NT2/D1 (cell line): ENCODE measurements at regions not wholly inside any gene's neighbourhood (a gene's known extent, or its start where the extent isn't known, plus 50 kb on each side); places are given as distances from the start of the nearest gene placed in this dataset.

ENCODE experiments used
- SUZ12 ChIP-seq: IDR thresholded peaks from 2 replicates; pipeline ENCODE4 v1.6.1; 2011; ENCODE audit not compliant: insufficient read length, insufficient read depth; ENCODE audit errors: extremely low read depth
- ZNF274 ChIP-seq: IDR thresholded peaks from 2 replicates; pipeline ENCODE4 v1.6.1; 2011; ENCODE audit warnings: mild to moderate bottlenecking, low read depth, low read length

DNA sequence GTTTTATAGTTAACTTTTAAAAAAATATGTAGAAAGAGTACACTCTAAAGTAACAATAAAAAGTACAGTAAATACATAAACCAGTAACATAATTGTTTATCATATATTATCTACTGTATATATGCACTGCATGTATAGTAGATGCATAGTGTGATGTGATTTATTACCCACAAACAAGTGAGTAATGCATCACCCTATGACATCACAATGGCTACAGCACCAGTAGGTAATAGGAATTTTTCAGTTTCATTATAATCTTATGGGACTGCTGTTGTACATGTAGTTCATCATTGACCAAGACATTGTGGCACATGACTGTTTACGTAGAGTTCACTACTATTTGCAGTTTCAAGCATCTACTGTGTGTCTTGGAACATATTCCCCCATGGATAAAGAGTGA lies 1047.2 kb downstream of the ROBO2 start:
- TF ChIP-seq ZNF274 (no peak), SUZ12 (no peak)
